Mesenchymal stem cell (in vitro differentiated cells and primary cell): ENCODE measurements at regions not wholly inside any gene's neighbourhood (a gene's known extent, or its start where the extent isn't known, plus 50 kb on each side); places are given as distances from the start of the nearest gene placed in this dataset.

ENCODE experiments used
- DNase-seq: peaks from one replicate; pipeline ENCODE4 v3.0.0-alpha.2; 2013
- H2AFZ ChIP-seq: one replicate; pipeline ENCODE4 v1.6.1; 2013; ENCODE audit warnings: low read depth, mild to moderate bottlenecking, control low read depth, inconsistent platforms, low read length, moderate library complexity
- H2AK5ac ChIP-seq: 2 replicates; pipeline ENCODE4 v1.6.1; 2013; ENCODE audit warnings: low read length, moderate library complexity, mild to moderate bottlenecking, inconsistent platforms; ENCODE audit not compliant: severe bottlenecking
- H2BK120ac ChIP-seq: one replicate; pipeline ENCODE4 v1.6.1; 2013; ENCODE audit warnings: low read depth, mild to moderate bottlenecking, inconsistent platforms, low read length, moderate library complexity
- H2BK12ac ChIP-seq, 2 experiments: one replicate each; pipeline ENCODE4 v1.6.1; 2013; ENCODE audit warnings: inconsistent platforms in 2 of 2, low read length in 2 of 2, mild to moderate bottlenecking in 2 of 2, moderate library complexity in 2 of 2, control low read depth in 1 of 2
- H2BK15ac ChIP-seq: one replicate; pipeline ENCODE4 v1.6.1; 2013; ENCODE audit warnings: mild to moderate bottlenecking, low read depth, inconsistent platforms; ENCODE audit not compliant: poor library complexity, severe bottlenecking
- H2BK5ac ChIP-seq: 2 replicates; pipeline ENCODE4 v1.6.1; 2013; ENCODE audit warnings: low read depth, mild to moderate bottlenecking, low read length, control low read depth, inconsistent platforms; ENCODE audit not compliant: poor library complexity, severe bottlenecking
- H3K14ac ChIP-seq, 2 experiments: one replicate each; pipeline ENCODE4 v1.6.1; 2013; ENCODE audit warnings: inconsistent platforms in 2 of 2, low read length in 2 of 2, control low read depth in 1 of 2, mild to moderate bottlenecking in 1 of 2, moderate library complexity in 1 of 2
- H3K18ac ChIP-seq, 2 experiments: one replicate each; pipeline ENCODE4 v1.6.1; 2013; ENCODE audit warnings: inconsistent platforms in 2 of 2, low read length in 2 of 2, control low read depth in 1 of 2, low read depth in 1 of 2, mild to moderate bottlenecking in 1 of 2
- H3K23ac ChIP-seq, 2 experiments: one replicate each; pipeline ENCODE4 v1.6.1; 2013; ENCODE audit warnings: inconsistent platforms in 2 of 2, low read length in 2 of 2, mild to moderate bottlenecking in 2 of 2, moderate library complexity in 2 of 2, control low read depth in 1 of 2
- H3K27ac ChIP-seq: 2 replicates; pipeline ENCODE4 v1.5.1; 2013; ENCODE audit warnings: mild to moderate bottlenecking, moderate library complexity, low read length, control low read depth, inconsistent platforms; ENCODE audit not compliant: poor library complexity, severe bottlenecking
- H3K27me3 ChIP-seq, 2 experiments: 2 replicates each; pipeline versions ENCODE4 v1.6.1 to v1.7.0; 2013; ENCODE audit warnings: low read length in 2 of 2, mild to moderate bottlenecking in 2 of 2, moderate library complexity in 2 of 2, control low read depth in 1 of 2, inconsistent platforms in 1 of 2; ENCODE audit not compliant: control insufficient read depth in 1 of 2, insufficient read depth in 1 of 2
- H3K36me3 ChIP-seq, 2 experiments: 2 replicates each; pipeline versions ENCODE4 v1.6.1 to v1.7.0; 2013; ENCODE audit warnings: low read length in 2 of 2, control low read depth in 1 of 2, inconsistent platforms in 1 of 2, low read depth in 1 of 2, mild to moderate bottlenecking in 1 of 2; ENCODE audit not compliant: insufficient read depth in 2 of 2, control insufficient read depth in 1 of 2
- H3K4ac ChIP-seq, 2 experiments: one replicate each; pipeline ENCODE4 v1.6.1; 2013; ENCODE audit warnings: inconsistent platforms in 2 of 2, low read length in 2 of 2, mild to moderate bottlenecking in 2 of 2, moderate library complexity in 2 of 2, control low read depth in 1 of 2, low read depth in 1 of 2
- H3K4me1 ChIP-seq: 2 replicates; pipeline ENCODE4 v1.6.1; 2013; ENCODE audit warnings: low read depth, low read length, control low read depth; ENCODE audit not compliant: control insufficient read depth, insufficient read depth
- H3K4me2 ChIP-seq: 2 replicates; pipeline ENCODE4 v1.6.1; 2013; ENCODE audit warnings: low read length, mild to moderate bottlenecking, inconsistent platforms; ENCODE audit not compliant: poor library complexity, severe bottlenecking
- H3K4me3 ChIP-seq, 2 experiments: 2 replicates each; pipeline versions ENCODE4 v1.5.1 to v1.7.0; 2013; ENCODE audit warnings: low read length in 2 of 2, mild to moderate bottlenecking in 2 of 2, control low read depth in 1 of 2, low read depth in 1 of 2; ENCODE audit not compliant: insufficient read depth in 1 of 2
- H3K79me1 ChIP-seq: replicated peaks from 2 replicates; pipeline ENCODE4 v1.6.1; 2013; ENCODE audit warnings: mild to moderate bottlenecking, control low read depth, low read length, inconsistent platforms; ENCODE audit not compliant: poor library complexity, severe bottlenecking
- H3K9ac ChIP-seq: 2 replicates; pipeline ENCODE4 v1.7.0; 2013; ENCODE audit warnings: mild to moderate bottlenecking, low read length, moderate library complexity
- H3K9me3 ChIP-seq: 2 replicates; pipeline ENCODE4 v1.7.0; 2013; ENCODE audit warnings: mild to moderate bottlenecking, low read length; ENCODE audit not compliant: control insufficient read depth
- H4K8ac ChIP-seq: one replicate; pipeline ENCODE4 v1.6.1; 2013; ENCODE audit warnings: inconsistent platforms, mild to moderate bottlenecking, low read length, moderate library complexity
- H4K91ac ChIP-seq: one replicate; pipeline ENCODE4 v1.6.1; 2013; ENCODE audit warnings: mild to moderate bottlenecking, low read length, inconsistent platforms
- WGBS: methylation state at CpG from one replicate; pipeline ENCODE4 v1.1.7; 2013; ENCODE audit warnings: mixed read lengths; 5-methylcytosine and 5-hydroxymethylcytosine counted together

- 87% methylated on average over 8 of the region's 8 CpGs for WGBS
- Histone ChIP-seq H3K18ac (no peak overlapping the region), H2BK15ac (no peak overlapping the region), H2BK120ac (no peak overlapping the region), H4K91ac (no peak overlapping the region), H3K79me1 (no peaks in the 10 kb centered on the region), H3K9ac (no peak overlapping the region), H3K27ac (no peak overlapping the region), H3K14ac (no peak overlapping the region), H4K8ac (no peak overlapping the region), H2BK12ac (no peak overlapping the region), H3K36me3 (no peaks in the 10 kb centered on the region), H3K4me3 (no peak overlapping the region), H2AK5ac (no peak overlapping the region), H3K4me2 (no peak overlapping the region), H3K23ac (no peak overlapping the region), H2AFZ (no peak overlapping the region), H3K4ac (no peak overlapping the region), H3K27me3 (no peaks in the 10 kb centered on the region), H3K9me3 (no peaks in the 10 kb centered on the region), H3K4me1 (no peaks in the 10 kb centered on the region), H2BK5ac (no peak overlapping the region)
- no peak for DNase-seq
These were observed 77.3 kb upstream of the KCNH7 start for GRCh38 chr2:162915858-162916257.

GRCh38 chr2:162914161-162914560, 75.6 kb upstream of the KCNH7 start:
- Histone ChIP-seq H2AFZ (no peak overlapping the region), H3K36me3 (no peaks in the 10 kb centered on the region)
- 86% methylated on average over 2 of the region's 2 CpGs for WGBS

GRCh38 chr2:162912787-162913186, 74.2 kb upstream of the KCNH7 start:
- Histone ChIP-seq H3K4me3 (no peak overlapping the region), H3K18ac (no peak overlapping the region), H4K91ac (no peak overlapping the region), H3K27me3 (no peaks in the 10 kb centered on the region), H3K4ac (no peak overlapping the region), H4K8ac (no peak overlapping the region), H2AFZ (no peak overlapping the region), H3K4me1 (no peaks in the 10 kb centered on the region), H3K23ac (no peak overlapping the region), H2BK120ac (no peak overlapping the region), H3K9me3 (no peaks in the 10 kb centered on the region), H3K79me1 (no peaks in the 10 kb centered on the region), H3K27ac (no peak overlapping the region), H2BK12ac (no peak overlapping the region), H3K36me3 (no peaks in the 10 kb centered on the region), H3K9ac (no peak overlapping the region), H3K14ac (no peak overlapping the region), H2BK15ac (no peak overlapping the region), H3K4me2 (no peak overlapping the region), H2AK5ac (no peak overlapping the region), H2BK5ac (no peak overlapping the region)
- no peak for DNase-seq
- 93% methylated on average over 2 of the region's 2 CpGs for WGBS

More at GRCh38 chr2:162914161-162914560, 75.6 kb upstream of the KCNH7 start:
- H3K14ac ChIP-seq = no peak overlapping the region
- no peak overlapping the region for H2AK5ac ChIP-seq
- H2BK15ac ChIP-seq = no peak overlapping the region
- DNase-seq = no peak
- no peaks in the 10 kb centered on the region for H3K4me1 ChIP-seq
- no peak overlapping the region for H3K18ac ChIP-seq
- no peak overlapping the region for H3K27ac ChIP-seq
- H3K9ac ChIP-seq = no peak overlapping the region
- H2BK120ac ChIP-seq = no peak overlapping the region
- H3K4me2 ChIP-seq = no peak overlapping the region
- no peaks in the 10 kb centered on the region for H3K9me3 ChIP-seq
- H4K91ac ChIP-seq = no peak overlapping the region
- H2BK5ac ChIP-seq = no peak overlapping the region
- H3K4me3 ChIP-seq = no peak overlapping the region
- H3K79me1 ChIP-seq = no peaks in the 10 kb centered on the region
- H2BK12ac ChIP-seq = no peak overlapping the region
- no peak overlapping the region for H3K23ac ChIP-seq
- no peaks in the 10 kb centered on the region for H3K27me3 ChIP-seq
- no peak overlapping the region for H4K8ac ChIP-seq
- H3K4ac ChIP-seq = no peak overlapping the region

- no peak overlapping the region for H3K4ac ChIP-seq
- no peak overlapping the region for H3K14ac ChIP-seq
- no peak overlapping the region for H2BK12ac ChIP-seq
- no peak overlapping the region for H3K4me3 ChIP-seq
- no peak overlapping the region for H3K9ac ChIP-seq
- no peak overlapping the region for H3K4me2 ChIP-seq
- H3K4me1 ChIP-seq = no peaks in the 10 kb centered on the region
- no peak overlapping the region for H2BK15ac ChIP-seq
- no peaks in the 10 kb centered on the region for H3K36me3 ChIP-seq
- H3K9me3 ChIP-seq = no peaks in the 10 kb centered on the region
- H2BK5ac ChIP-seq = no peak overlapping the region
- no peak overlapping the region for H3K18ac ChIP-seq
- H3K27ac ChIP-seq = no peak overlapping the region
- no peak overlapping the region for H4K91ac ChIP-seq
- no peaks in the 10 kb centered on the region for H3K79me1 ChIP-seq
- H3K27me3 ChIP-seq = no peaks in the 10 kb centered on the region
- no peak overlapping the region for H3K23ac ChIP-seq
- H2AK5ac ChIP-seq = no peak overlapping the region
- WGBS = 53% methylated on average over 2 of the region's 2 CpGs
- no peak overlapping the region for H2BK120ac ChIP-seq
- no peak overlapping the region for H4K8ac ChIP-seq
- no peak for DNase-seq
- H2AFZ ChIP-seq = no peak overlapping the region
These were observed 70.0 kb upstream of the KCNH7 start for GRCh38 chr2:162908567-162908966.
